Gastroesophageal sphincter (tissue), 4 donors: ENCODE measurements at regions not wholly inside any gene's neighbourhood (a gene's known extent, or its start where the extent isn't known, plus 50 kb on each side); places are given as distances from the start of the nearest gene placed in this dataset.
"Not testable (repeated sequence)": the region's sequence is repeated elsewhere in the genome, so short reads cannot be mapped to it uniquely, and the experiment has no call there.

ENCODE experiments used
- ATAC-seq: fragments of 150-250 bp; one replicate; pipeline ENCODE4 v1.9.1; 2016; ENCODE audit warnings: mild to moderate bottlenecking, moderate library complexity
- H3K27ac ChIP-seq, 4 donors: fragments of 200-600 bp; sonication (generic) in 3 of 4; 1 replicate in 3 of 4; 2 replicates in 1 of 4; pipeline ENCODE4 v1.5.1; 2016 to 2019
- H3K27me3 ChIP-seq: fragments of 200-600 bp; sonication (generic); one replicate; pipeline ENCODE4 v1.5.1; 2019
- H3K36me3 ChIP-seq, 2 donors: fragments of 200-600 bp; sonication (generic); one replicate each; pipeline ENCODE4 v1.5.1; 2019; ENCODE audit warnings: control low read depth in 1 of 2
- H3K4me1 ChIP-seq, 3 donors: fragments of 200-600 bp; sonication (generic); 1 replicate in 2 of 3; 2 replicates in 1 of 3; pipeline ENCODE4 v1.5.1; 2016 to 2019; ENCODE audit warnings: control low read depth in 2 of 3
- H3K4me3 ChIP-seq, 2 donors: fragments of 200-600 bp; sonication (generic); one replicate each; pipeline ENCODE4 v1.5.1; 2019; ENCODE audit warnings: mild to moderate bottlenecking in 1 of 2, moderate library complexity in 1 of 2
- H3K9me3 ChIP-seq, 3 donors: fragments of 200-600 bp; sonication (generic); one replicate each; pipeline ENCODE4 v1.5.1; 2017 to 2019; ENCODE audit warnings: control low read depth in 2 of 3
- EP300 ChIP-seq: sonication (generic); formaldehyde crosslinking; IDR thresholded peaks from one replicate; pipeline ENCODE4 v1.6.1; 2017; ENCODE audit warnings: antibody characterized with exemption, mild to moderate bottlenecking
- POLR2A ChIP-seq, 2 donors: fragments of 450-650 bp; IDR thresholded peaks; one replicate each; pipeline ENCODE4 v1.6.1; 2017; ENCODE audit warnings: antibody characterized with exemption in 2 of 2, mild to moderate bottlenecking in 2 of 2, moderate library complexity in 1 of 2
- POLR2AphosphoS5 ChIP-seq: sonication (generic); formaldehyde crosslinking; IDR thresholded peaks from one replicate; pipeline ENCODE4 v1.6.1; 2017; ENCODE audit warnings: antibody characterized with exemption
- WGBS, 2 donors: methylation state at CpG; one replicate each; pipeline ENCODE4 v1.1.5; 2018; ENCODE audit warnings: low coverage in 1 of 2; 5-methylcytosine and 5-hydroxymethylcytosine counted together
- TF ChIP-seq, protein P1 (sequence below), 4 experiments: fragments of 200-600 bp in 2 of 4; fragments of 450-650 bp in 2 of 4; sonication (generic) in 1 of 4; IDR thresholded peaks; one replicate each; pipeline ENCODE4 v1.5.1; 2017 to 2019; ENCODE audit warnings: antibody characterized with exemption in 4 of 4, mild to moderate bottlenecking in 2 of 4, moderate library complexity in 2 of 4

DNA sequence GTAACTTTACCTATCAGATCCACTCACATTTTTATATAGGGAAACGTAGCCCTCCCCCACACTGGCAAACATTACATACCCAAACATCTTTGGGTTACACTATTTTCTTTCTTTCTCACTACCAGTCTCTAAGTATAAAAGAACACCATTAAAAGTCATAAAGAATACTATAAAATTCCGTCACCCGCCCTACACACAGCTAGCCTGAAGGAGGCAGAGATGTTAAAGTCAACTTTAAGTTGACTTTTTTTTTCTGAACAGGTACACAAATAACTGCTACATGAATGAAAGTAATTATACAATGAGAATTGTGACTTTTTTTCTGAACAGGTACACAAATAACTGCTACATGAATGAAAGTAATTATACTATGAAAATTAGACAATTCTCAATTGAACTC lies 628.3 kb downstream of the NUP35 start:
- no peaks in the 10 kb centered on the region for H3K9me3 ChIP-seq
- H3K36me3 ChIP-seq = no peaks in the 10 kb centered on the region
- 60 to 79% methylated on average over 1 to 3 of the region's 3 CpGs for WGBS, 2 donors
- no peak overlapping the region for H3K4me3 ChIP-seq
- no peak overlapping the region for H3K27ac ChIP-seq
- no peaks in the 10 kb centered on the region for H3K27me3 ChIP-seq
- no peak for ATAC-seq
- TF ChIP-seq, protein P1, sequence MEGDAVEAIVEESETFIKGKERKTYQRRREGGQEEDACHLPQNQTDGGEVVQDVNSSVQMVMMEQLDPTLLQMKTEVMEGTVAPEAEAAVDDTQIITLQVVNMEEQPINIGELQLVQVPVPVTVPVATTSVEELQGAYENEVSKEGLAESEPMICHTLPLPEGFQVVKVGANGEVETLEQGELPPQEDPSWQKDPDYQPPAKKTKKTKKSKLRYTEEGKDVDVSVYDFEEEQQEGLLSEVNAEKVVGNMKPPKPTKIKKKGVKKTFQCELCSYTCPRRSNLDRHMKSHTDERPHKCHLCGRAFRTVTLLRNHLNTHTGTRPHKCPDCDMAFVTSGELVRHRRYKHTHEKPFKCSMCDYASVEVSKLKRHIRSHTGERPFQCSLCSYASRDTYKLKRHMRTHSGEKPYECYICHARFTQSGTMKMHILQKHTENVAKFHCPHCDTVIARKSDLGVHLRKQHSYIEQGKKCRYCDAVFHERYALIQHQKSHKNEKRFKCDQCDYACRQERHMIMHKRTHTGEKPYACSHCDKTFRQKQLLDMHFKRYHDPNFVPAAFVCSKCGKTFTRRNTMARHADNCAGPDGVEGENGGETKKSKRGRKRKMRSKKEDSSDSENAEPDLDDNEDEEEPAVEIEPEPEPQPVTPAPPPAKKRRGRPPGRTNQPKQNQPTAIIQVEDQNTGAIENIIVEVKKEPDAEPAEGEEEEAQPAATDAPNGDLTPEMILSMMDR (IDR thresholded peaks at IDR 0.05) = no peak
- TF ChIP-seq POLR2A (IDR thresholded peaks at IDR 0.05) (no peak), EP300 (no peak), POLR2AphosphoS5 (no peak)
- H3K4me1 ChIP-seq = no peaks in the 10 kb centered on the region

DNA sequence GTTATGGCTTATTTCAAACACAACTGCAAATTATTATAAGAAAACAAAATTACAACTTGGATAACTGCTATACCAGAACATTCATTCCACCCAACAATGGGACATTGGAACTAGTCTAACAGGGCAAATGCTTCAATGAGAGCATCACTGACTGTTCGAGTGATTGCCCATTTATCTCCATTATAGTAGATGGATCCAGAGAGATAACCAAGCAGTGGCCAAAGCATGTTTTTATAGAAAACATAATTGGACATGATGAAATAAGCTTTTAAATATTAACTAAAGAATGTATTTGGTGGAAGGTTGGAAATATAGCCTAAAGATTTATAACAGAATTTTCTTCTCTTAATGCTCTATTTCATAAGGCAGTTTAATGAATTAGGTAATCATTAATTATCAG lies 634.8 kb downstream of the NUP35 start:
- WGBS, 2 donors = 71 to 82% methylated on average over 1 of the region's 1 CpG

DNA sequence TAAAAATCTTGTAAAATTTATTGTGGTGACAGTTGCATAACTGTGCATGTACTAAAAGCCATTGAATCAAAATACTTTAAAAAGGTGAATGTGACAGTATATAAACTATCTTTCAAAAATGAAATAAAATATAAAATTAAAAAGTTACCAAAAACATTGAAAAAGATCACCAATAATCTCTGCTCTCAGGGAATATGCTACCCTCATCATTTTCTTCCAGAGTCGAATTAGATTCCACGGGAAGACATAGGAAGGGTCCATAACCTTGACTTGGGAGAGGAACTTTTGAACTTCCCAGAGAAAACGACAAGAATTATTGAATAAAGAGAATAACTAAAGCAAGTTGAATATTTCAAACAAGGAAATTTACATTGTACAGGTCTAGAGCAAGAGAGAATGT lies 649.5 kb downstream of the NUP35 start:
- no peaks in the 10 kb centered on the region for H3K36me3 ChIP-seq
- TF ChIP-seq, protein P1 (IDR thresholded peaks at IDR 0.05) = no peak
- no peak for TF ChIP-seq POLR2AphosphoS5
- TF ChIP-seq POLR2A (IDR thresholded peaks at IDR 0.05) = no peak
- TF ChIP-seq EP300 = no peak
- 41 to 44% methylated on average over 3 of the region's 3 CpGs for WGBS, 2 donors

More for the DNA sequence above, 634.8 kb downstream of the NUP35 start:
- Histone ChIP-seq H3K9me3 (no peaks in the 10 kb centered on the region), H3K36me3 (no peaks in the 10 kb centered on the region), H3K4me1 (no peaks in the 10 kb centered on the region), H3K27ac (no peak overlapping the region), H3K4me3 (no peak overlapping the region), H3K27me3 (no peaks in the 10 kb centered on the region)
- no peak for ATAC-seq
- no peak for TF ChIP-seq POLR2AphosphoS5
- TF ChIP-seq, protein P1 (IDR thresholded peaks at IDR 0.05) = no peak

DNA sequence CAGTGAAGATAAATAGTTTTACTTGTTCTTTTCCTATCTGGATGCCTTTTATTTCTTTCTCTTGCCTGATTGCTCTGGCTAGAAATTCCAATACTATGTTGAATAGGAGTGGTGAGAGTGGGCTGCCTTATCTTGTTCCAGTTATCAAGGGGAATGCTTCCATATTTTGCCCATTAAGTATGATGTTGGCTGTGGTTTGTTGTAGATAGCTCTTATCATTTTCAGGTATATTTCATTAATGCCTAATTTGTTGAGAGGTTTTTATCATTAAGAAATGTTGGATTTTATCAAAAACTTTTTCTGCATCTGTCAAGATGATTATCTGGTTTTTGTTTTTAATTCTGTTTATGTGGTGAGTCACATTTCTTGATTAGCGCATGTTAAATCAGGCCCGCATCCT lies 655.8 kb downstream of the NUP35 start:
- Histone ChIP-seq H3K4me1 (no peaks in the 10 kb centered on the region), H3K27ac (no peak overlapping the region), H3K36me3 (no peaks in the 10 kb centered on the region), H3K4me3 (no peak overlapping the region), H3K9me3 (no peaks in the 10 kb centered on the region), H3K27me3 (no peaks in the 10 kb centered on the region)
- no peak for TF ChIP-seq EP300
- TF ChIP-seq, protein P1 (IDR thresholded peaks at IDR 0.05) = no peak
- TF ChIP-seq POLR2AphosphoS5 = no peak
- no peak for TF ChIP-seq POLR2A (IDR thresholded peaks at IDR 0.05)
- WGBS, 2 donors = 45 to 75% methylated on average over 2 of the region's 2 CpGs
- ATAC-seq = no peak

More for the DNA sequence above, 649.5 kb downstream of the NUP35 start:
- H3K9me3 ChIP-seq = no peaks in the 10 kb centered on the region
- no peak for ATAC-seq
- H3K4me3 ChIP-seq = no peak overlapping the region
- H3K4me1 ChIP-seq = no peaks in the 10 kb centered on the region
- no peak overlapping the region for H3K27ac ChIP-seq
- no peaks in the 10 kb centered on the region for H3K27me3 ChIP-seq

DNA sequence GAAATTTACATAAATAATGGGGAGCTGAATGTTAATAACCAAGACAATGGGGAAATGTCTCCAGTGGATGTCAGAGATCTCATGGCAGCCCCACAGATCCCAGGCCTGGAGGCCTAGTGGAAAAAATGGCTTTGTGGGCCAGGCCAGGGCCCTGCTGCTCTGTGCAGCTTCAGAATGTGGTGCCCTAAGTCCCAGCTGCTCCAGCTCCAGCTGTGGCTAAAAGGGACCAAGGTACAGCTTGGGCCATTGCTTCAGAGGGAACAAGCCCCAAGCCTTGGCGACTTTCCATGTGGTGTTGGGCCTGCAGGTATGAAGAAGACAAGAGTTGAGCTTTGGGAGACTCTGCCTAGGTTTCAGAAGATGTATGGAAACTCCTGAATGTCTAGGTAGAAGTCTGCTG lies 658.2 kb downstream of the NUP35 start:
- H3K4me1 ChIP-seq = no peaks in the 10 kb centered on the region
- TF ChIP-seq POLR2A (IDR thresholded peaks at IDR 0.05) = no peak
- TF ChIP-seq EP300 = no peak
- TF ChIP-seq, protein P1 (IDR thresholded peaks at IDR 0.05) = no peak
- TF ChIP-seq POLR2AphosphoS5 = no peak
- no CpG with 5 or more reads among the region's 1 CpG for WGBS, 2 donors
- no peak overlapping the region for H3K4me3 ChIP-seq
- H3K9me3 ChIP-seq = no peaks in the 10 kb centered on the region
- H3K27me3 ChIP-seq = no peaks in the 10 kb centered on the region
- no peak for ATAC-seq
- no peaks in the 10 kb centered on the region for H3K36me3 ChIP-seq
- no peak overlapping the region for H3K27ac ChIP-seq

DNA sequence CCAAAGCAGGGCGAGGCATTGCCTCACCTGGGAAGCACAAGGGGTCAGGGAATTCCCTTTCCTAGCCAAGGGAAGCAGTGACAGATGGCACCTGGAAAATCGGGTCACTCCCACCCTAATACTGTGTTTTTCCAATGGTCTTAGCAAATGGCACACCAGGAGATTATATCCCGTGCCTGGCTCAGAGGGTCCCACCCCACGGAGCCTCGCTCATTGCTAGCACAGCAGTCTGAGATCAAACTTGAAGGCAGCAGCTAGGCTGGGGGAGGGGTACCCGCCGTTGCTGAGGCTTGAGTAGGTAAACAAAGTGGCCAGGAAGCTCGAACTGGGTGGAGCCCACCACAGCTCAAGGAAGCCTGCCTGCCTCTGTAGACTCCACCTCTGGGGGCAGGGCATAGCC lies 664.6 kb downstream of the NUP35 start:
- H3K36me3 ChIP-seq, ATAC-seq, H3K4me3 ChIP-seq, H3K4me1 ChIP-seq, H3K27me3 ChIP-seq, H3K27ac ChIP-seq: not testable (repeated sequence)
- 73 to 79% methylated on average over 3 of the region's 8 CpGs for WGBS, 2 donors
- H3K9me3 ChIP-seq = peaks cover 0 to 28% (median 0%) of the 10 kb centered on the region in 3 donors

DNA sequence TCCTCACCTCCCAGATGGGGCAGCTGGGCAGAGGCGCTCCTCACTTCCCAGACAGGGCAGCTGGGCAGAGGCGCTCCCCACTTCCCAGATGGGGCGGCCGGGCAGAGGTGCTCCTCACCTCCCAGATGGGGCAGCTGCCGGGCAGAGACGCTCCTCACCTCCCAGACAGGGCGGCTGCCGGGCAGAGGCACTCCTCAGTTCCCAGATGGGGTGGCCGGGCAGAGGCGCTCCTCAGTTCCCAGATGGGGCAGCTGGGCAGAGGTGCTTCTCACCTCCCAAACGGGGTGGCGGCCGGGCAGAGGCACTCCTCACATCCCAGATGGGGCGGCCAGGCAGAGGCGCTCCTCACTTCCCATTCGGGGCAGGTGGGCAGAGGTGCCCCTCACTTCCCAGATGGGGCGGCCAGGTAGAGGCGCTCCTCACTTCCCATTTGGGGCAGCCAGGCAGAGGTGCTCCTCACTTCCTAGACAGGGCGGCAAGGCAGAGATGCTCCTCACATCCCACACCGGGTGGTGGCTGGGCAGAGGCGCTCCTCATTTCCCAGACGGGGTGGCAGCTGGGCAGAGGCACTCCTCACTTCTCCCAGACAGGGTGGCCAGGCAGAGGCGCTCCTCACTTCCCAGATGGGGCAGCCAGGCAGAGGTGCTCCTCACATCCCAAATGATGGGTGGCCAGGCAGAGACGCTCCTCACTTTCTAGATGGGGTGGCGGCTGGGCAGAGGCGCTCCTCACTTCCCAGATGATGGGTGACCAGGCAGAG lies 668.1 kb downstream of the NUP35 start:
- H3K27me3 ChIP-seq, H3K36me3 ChIP-seq, H3K27ac ChIP-seq, H3K4me1 ChIP-seq, H3K4me3 ChIP-seq, ATAC-seq: not testable (repeated sequence)
- H3K9me3 ChIP-seq = peaks cover 0 to 33% (median 0%) of the 10 kb centered on the region in 3 donors
- WGBS, 2 donors = no CpG with 5 or more reads among the region's 26 CpGs
